Endothelial cell of umbilical vein (primary cell): ENCODE measurements at regions not wholly inside any gene's neighbourhood (a gene's known extent, or its start where the extent isn't known, plus 50 kb on each side); places are given as distances from the start of the nearest gene placed in this dataset.

Experiments
- EZH2 ChIP-seq: IDR thresholded peaks from 2 replicates; pipeline ENCODE4 v1.6.1; 2012; ENCODE audit warnings: borderline replicate concordance, low read depth, mild to moderate bottlenecking, moderate library complexity, low read length, inconsistent platforms; ENCODE audit not compliant: severe bottlenecking
- FOS ChIP-seq: IDR thresholded peaks from 2 replicates; pipeline ENCODE4 v1.6.1; 2011; ENCODE audit warnings: mild to moderate bottlenecking, low read length, moderate library complexity, borderline replicate concordance; ENCODE audit not compliant: insufficient read depth
- GATA2 ChIP-seq: IDR thresholded peaks from 2 replicates; pipeline ENCODE4 v1.7.0; 2011; ENCODE audit warnings: low read depth, mild to moderate bottlenecking, moderate library complexity, mixed read lengths, low read length; ENCODE audit not compliant: insufficient read length, insufficient read depth
- JUN ChIP-seq: IDR thresholded peaks from 2 replicates; pipeline ENCODE4 v1.6.1; 2011; ENCODE audit warnings: borderline replicate concordance, low read depth; ENCODE audit not compliant: insufficient read length, insufficient read depth
- MAX ChIP-seq: IDR thresholded peaks from 2 replicates; pipeline ENCODE4 v1.6.1; 2011; ENCODE audit not compliant: insufficient read depth, insufficient read length
- MYC ChIP-seq: IDR thresholded peaks from one replicate; pipeline ENCODE4 v1.6.1; 2011; ENCODE audit warnings: mild to moderate bottlenecking, low read depth, low read length
- POLR2A ChIP-seq: IDR thresholded peaks from 2 replicates; pipeline ENCODE4 v1.6.1; 2012; ENCODE audit warnings: low read depth, mild to moderate bottlenecking, control low read depth, low read length
- POLR2AphosphoS5 ChIP-seq: IDR thresholded peaks from 2 replicates; pipeline ENCODE4 v1.6.1; 2012; ENCODE audit warnings: low read depth, mild to moderate bottlenecking, control low read depth, low read length, moderate library complexity; ENCODE audit not compliant: insufficient read depth
- TF ChIP-seq, protein P1 (sequence below), 2 donors: IDR thresholded peaks; 1 replicate in 1 of 2; 2 replicates in 1 of 2; pipeline ENCODE4 v1.5.1; 2011; ENCODE audit warnings: low read length in 2 of 2, mild to moderate bottlenecking in 2 of 2, moderate library complexity in 2 of 2, control low read depth in 1 of 2, inconsistent platforms in 1 of 2, low read depth in 1 of 2; ENCODE audit not compliant: insufficient read depth in 1 of 2; ENCODE audit errors: extremely low read depth in 1 of 2

DNA sequence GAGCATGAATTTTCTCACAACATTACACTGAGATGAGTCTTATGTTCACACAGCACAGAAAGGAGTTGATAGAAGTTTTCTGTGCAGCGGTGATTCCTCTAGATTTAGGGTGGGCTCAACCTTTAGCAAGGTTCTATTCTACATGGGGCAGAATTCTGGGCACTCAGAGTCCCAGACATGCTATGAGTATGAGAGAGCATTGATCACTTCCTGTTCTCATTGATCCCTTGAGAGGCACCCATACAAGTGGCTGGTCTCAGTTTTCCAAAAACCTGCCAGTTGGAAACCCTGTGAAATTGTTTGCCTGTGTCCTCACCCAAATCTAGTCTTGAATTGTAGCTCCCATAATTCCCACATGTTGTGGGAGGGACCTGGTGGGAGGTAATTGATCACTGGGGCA lies 112.5 kb upstream of the NR2F2 start:
- TF ChIP-seq, protein P1, sequence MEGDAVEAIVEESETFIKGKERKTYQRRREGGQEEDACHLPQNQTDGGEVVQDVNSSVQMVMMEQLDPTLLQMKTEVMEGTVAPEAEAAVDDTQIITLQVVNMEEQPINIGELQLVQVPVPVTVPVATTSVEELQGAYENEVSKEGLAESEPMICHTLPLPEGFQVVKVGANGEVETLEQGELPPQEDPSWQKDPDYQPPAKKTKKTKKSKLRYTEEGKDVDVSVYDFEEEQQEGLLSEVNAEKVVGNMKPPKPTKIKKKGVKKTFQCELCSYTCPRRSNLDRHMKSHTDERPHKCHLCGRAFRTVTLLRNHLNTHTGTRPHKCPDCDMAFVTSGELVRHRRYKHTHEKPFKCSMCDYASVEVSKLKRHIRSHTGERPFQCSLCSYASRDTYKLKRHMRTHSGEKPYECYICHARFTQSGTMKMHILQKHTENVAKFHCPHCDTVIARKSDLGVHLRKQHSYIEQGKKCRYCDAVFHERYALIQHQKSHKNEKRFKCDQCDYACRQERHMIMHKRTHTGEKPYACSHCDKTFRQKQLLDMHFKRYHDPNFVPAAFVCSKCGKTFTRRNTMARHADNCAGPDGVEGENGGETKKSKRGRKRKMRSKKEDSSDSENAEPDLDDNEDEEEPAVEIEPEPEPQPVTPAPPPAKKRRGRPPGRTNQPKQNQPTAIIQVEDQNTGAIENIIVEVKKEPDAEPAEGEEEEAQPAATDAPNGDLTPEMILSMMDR (IDR thresholded peaks at IDR 0.05; ENCODE audit: extremely low read depth in 1 of 2, insufficient read depth in 1 of 2, low read depth in 1 of 2, low read length in 2 of 2), result no peak
- TF ChIP-seq EZH2, result no peak
- no peak for TF ChIP-seq POLR2AphosphoS5
- TF ChIP-seq MYC, result no peak
- TF ChIP-seq FOS, result no peak
- no peak for TF ChIP-seq POLR2A
- TF ChIP-seq MAX, result no peak
- TF ChIP-seq GATA2, result no peak
- TF ChIP-seq JUN, result no peak
